ENCODE measurements at regions not wholly inside any gene's neighbourhood (a gene's known extent, or its start where the extent isn't known, plus 50 kb on each side); places are given as distances from the start of the nearest gene placed in this dataset.

- in situ Hi-C loops (cut with HindIII; ENCODE audit: low pct_unique_long_range_greater_than_20kb, low sequenced_read_pairs) = no loop called here
- no peak for DNase-seq (ENCODE audit: low read depth, low spot score)
Measured at GRCh38 chr12:90287585-90287984, 578.9 kb upstream of the ATP2B1 start.

GRCh38 chr12:90281154-90281868 is 572.7 kb upstream of the ATP2B1 start:
- in situ Hi-C loops (cut with HindIII; ENCODE audit: low pct_unique_long_range_greater_than_20kb, low sequenced_read_pairs) = no loop called here
- no peak for DNase-seq (ENCODE audit: low read depth, low spot score)

- in situ Hi-C loops (cut with HindIII; ENCODE audit: low pct_unique_long_range_greater_than_20kb, low sequenced_read_pairs) = no loop called here
- DNase-seq (ENCODE audit: low read depth, low spot score) = no peak
Measured at GRCh38 chr12:90280564-90281058, 572.0 kb upstream of the ATP2B1 start.

- in situ Hi-C loops (cut with HindIII; ENCODE audit: low pct_unique_long_range_greater_than_20kb, low sequenced_read_pairs) = no loop called here
- DNase-seq (ENCODE audit: low read depth, low spot score) = no peak
Measured at GRCh38 chr12:90280033-90280432, 571.4 kb upstream of the ATP2B1 start.

GRCh38 chr12:90275088-90275487 is 566.5 kb upstream of the ATP2B1 start:
- DNase-seq (ENCODE audit: low read depth, low spot score) = no peak

GRCh38 chr12:90274407-90274806 is 565.8 kb upstream of the ATP2B1 start:
- in situ Hi-C loops (cut with HindIII; ENCODE audit: low pct_unique_long_range_greater_than_20kb, low sequenced_read_pairs) = no loop called here
- peak; percentile 16 for DNase-seq (ENCODE audit: low read depth, low spot score)

More at GRCh38 chr12:90275088-90275487, 566.5 kb upstream of the ATP2B1 start:
- in situ Hi-C loops (cut with HindIII; ENCODE audit: low pct_unique_long_range_greater_than_20kb, low sequenced_read_pairs) = no loop called here

- no peak for DNase-seq (ENCODE audit: low read depth, low spot score)
- in situ Hi-C loops (cut with HindIII; ENCODE audit: low pct_unique_long_range_greater_than_20kb, low sequenced_read_pairs) = no loop called here
Measured at GRCh38 chr12:90268574-90268973, 559.9 kb upstream of the ATP2B1 start.

- DNase-seq (ENCODE audit: low read depth, low spot score) = no peak
- in situ Hi-C loops (cut with HindIII; ENCODE audit: low pct_unique_long_range_greater_than_20kb, low sequenced_read_pairs) = no loop called here
Measured at GRCh38 chr12:90262251-90262650, 553.6 kb upstream of the ATP2B1 start.

GRCh38 chr12:90261283-90261682 is 552.6 kb upstream of the ATP2B1 start:
- in situ Hi-C loops (cut with HindIII; ENCODE audit: low pct_unique_long_range_greater_than_20kb, low sequenced_read_pairs) = no loop called here
- DNase-seq (ENCODE audit: low read depth, low spot score) = no peak

GRCh38 chr12:90260136-90260535 is 551.5 kb upstream of the ATP2B1 start:
- DNase-seq (ENCODE audit: low read depth, low spot score) = no peak
- in situ Hi-C loops (cut with HindIII; ENCODE audit: low pct_unique_long_range_greater_than_20kb, low sequenced_read_pairs) = no loop called here

- DNase-seq (ENCODE audit: low read depth, low spot score) = no peak
- in situ Hi-C loops (cut with HindIII; ENCODE audit: low pct_unique_long_range_greater_than_20kb, low sequenced_read_pairs) = no loop called here
Measured at GRCh38 chr12:90257927-90258624, 549.4 kb upstream of the ATP2B1 start.

GRCh38 chr12:90254796-90255195 is 546.2 kb upstream of the ATP2B1 start:
- in situ Hi-C loops (cut with HindIII; ENCODE audit: low pct_unique_long_range_greater_than_20kb, low sequenced_read_pairs) = no loop called here
- no peak for DNase-seq (ENCODE audit: low read depth, low spot score)

GRCh38 chr12:90253674-90254181 is 545.1 kb upstream of the ATP2B1 start:
- peak; percentile 8 for DNase-seq (ENCODE audit: low read depth, low spot score)
- in situ Hi-C loops (cut with HindIII; ENCODE audit: low pct_unique_long_range_greater_than_20kb, low sequenced_read_pairs) = no loop called here

GRCh38 chr12:90253136-90253535 is 544.5 kb upstream of the ATP2B1 start:
- in situ Hi-C loops (cut with HindIII; ENCODE audit: low pct_unique_long_range_greater_than_20kb, low sequenced_read_pairs) = no loop called here
- DNase-seq (ENCODE audit: low read depth, low spot score) = no peak

- in situ Hi-C loops (cut with HindIII; ENCODE audit: low pct_unique_long_range_greater_than_20kb, low sequenced_read_pairs) = no loop called here
- peak; percentile 35 for DNase-seq (ENCODE audit: low read depth, low spot score)
Measured at GRCh38 chr12:90250766-90251165, 542.1 kb upstream of the ATP2B1 start.

GRCh38 chr12:90250042-90250441 is 541.4 kb upstream of the ATP2B1 start:
- no peak for DNase-seq (ENCODE audit: low read depth, low spot score)
- in situ Hi-C loops (cut with HindIII; ENCODE audit: low pct_unique_long_range_greater_than_20kb, low sequenced_read_pairs) = no loop called here

- DNase-seq (ENCODE audit: low read depth, low spot score) = no peak
- in situ Hi-C loops (cut with HindIII; ENCODE audit: low pct_unique_long_range_greater_than_20kb, low sequenced_read_pairs) = no loop called here
Measured at GRCh38 chr12:90246688-90247087, 538.0 kb upstream of the ATP2B1 start.

GRCh38 chr12:90245391-90245790 is 536.8 kb upstream of the ATP2B1 start:
- no peak for DNase-seq (ENCODE audit: low read depth, low spot score)
- in situ Hi-C loops (cut with HindIII; ENCODE audit: low pct_unique_long_range_greater_than_20kb, low sequenced_read_pairs) = no loop called here

- no peak for DNase-seq (ENCODE audit: low read depth, low spot score)
- in situ Hi-C loops (cut with HindIII; ENCODE audit: low pct_unique_long_range_greater_than_20kb, low sequenced_read_pairs) = no loop called here
Measured at GRCh38 chr12:90244232-90244631, 535.6 kb upstream of the ATP2B1 start.
